NOMO-1 (cell line): ENCODE measurements at regions not wholly inside any gene's neighbourhood (a gene's known extent, or its start where the extent isn't known, plus 50 kb on each side); places are given as distances from the start of the nearest gene placed in this dataset.
"Not testable (repeated sequence)": the region's sequence is repeated elsewhere in the genome, so short reads cannot be mapped to it uniquely, and the experiment has no call there.

ENCODE experiments used
- DNase-seq, 2 experiments: peaks; one replicate each; lab custom pipeline; 2025; ENCODE audit not compliant: unreplicated experiment in 2 of 2; lab: John Stamatoyannopoulos, UW

DNA sequence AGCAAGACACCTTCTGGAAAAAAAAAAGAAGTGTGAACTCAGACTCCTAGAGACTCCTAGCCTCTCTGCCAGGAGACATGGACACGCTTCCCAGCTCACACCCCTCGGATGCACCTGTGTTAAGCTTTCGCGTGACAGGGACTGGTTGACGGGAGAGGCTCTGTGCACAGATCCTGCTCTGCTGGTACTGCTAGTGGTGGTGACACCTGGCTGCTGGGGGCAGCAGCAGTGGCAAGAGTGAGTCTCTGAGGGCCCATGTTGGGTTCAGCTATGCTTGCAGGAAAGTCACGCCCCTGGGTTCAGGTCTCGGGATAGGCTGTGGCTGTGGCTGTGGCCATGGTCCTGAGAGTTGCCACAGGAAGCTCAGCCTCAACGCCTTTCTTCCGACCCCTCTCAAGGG is 81.1 kb downstream of the XRCC2 start:
- no peak for DNase-seq

DNA sequence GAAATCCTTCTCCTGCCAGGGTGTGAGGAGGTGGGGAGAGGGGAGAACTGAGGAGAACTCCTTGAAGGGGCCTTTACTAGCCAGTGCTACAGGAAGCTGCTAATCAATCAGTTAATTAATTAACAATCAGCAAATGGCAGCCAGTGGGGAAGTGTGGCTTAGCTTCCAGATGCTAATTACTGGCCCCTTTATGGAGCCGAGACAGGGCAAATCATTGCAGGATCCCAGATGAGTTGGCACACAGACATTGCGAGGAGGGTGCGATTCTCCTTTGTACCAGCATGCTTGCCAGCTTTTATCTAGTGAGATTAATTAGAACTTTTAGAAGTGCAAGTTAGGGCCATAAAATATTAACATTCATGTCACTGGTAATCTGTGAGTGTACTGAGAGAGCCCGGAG is 84.0 kb downstream of the XRCC2 start:
- DNase-seq: no peak

DNA sequence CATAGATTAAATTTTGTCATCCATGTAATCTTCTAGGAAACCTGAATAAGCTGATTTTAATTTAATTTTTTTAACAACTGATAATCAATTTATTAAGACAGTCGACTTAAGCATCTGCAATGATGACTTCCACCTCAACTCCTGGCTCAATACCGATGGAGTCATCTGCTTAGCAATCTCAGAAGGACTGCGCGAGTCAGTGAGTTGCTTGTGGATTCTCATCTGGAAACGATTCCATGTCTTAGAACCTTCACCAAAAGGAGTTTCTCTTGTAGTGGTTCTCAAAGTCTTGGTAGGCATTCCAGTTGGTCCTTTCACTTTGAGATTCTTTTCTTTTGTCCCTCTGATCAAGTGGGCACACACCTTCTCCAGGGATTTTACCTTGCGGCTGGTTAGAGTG is 85.5 kb downstream of the XRCC2 start:
- DNase-seq: no peak

DNA sequence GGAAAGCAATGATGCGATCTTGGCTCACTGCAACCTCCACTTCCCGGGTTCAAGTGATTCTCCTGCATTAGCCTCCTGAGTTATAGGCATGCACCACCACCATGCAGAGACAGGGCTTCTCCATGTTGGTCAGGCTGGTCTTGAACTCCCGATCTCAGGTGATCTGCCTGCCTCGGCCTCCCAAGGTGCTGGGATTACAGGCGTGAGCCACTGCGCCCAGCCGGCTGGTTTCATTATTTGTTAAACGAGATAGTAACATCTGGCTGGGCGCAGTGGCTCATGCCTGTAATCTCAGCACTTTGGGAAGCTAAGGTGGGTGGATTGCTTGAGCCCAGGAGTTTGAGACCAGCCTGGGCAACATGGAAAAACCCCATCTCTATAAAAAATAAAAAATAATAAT is 86.1 kb downstream of the XRCC2 start:
- DNase-seq: not testable (repeated sequence)

DNA sequence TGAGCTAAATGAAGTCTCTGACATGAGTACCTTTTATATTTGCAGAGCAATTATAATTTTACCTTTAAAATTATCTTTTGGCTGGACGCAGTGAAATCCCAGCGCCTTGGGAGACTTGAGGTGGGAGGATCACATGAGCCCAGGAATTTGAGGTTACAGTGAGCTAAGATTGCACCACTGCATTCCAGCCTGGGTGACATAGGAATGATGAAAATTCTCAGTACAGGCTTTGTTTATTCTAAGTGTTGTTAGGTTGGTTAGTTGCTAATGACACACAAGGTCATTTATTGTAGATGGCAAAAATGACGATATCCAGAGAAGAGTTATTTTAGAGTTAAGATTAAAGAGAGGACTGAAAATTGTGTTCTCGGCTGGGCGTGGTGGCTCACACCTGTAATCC is 87.6 kb downstream of the XRCC2 start:
- DNase-seq: no peak

DNA sequence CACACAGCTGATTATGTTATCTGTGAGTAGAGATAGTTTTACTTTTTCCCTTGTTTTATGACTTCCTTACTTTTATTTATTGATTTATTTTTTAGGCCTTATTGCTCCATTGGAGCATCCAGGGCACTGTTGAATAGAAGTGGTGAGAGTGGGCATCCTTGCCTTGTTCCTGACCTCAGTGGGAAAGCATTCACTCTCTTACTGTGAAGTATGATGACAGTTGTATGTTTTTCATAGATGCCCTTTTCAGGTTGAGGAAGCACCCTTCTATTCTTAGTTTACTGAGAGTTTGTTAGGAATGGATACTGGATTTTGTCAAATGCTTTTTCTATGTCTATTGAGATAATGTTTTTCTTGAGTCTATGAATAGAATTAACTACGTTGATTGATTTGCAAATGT is 88.6 kb downstream of the XRCC2 start:
- DNase-seq: no peak

DNA sequence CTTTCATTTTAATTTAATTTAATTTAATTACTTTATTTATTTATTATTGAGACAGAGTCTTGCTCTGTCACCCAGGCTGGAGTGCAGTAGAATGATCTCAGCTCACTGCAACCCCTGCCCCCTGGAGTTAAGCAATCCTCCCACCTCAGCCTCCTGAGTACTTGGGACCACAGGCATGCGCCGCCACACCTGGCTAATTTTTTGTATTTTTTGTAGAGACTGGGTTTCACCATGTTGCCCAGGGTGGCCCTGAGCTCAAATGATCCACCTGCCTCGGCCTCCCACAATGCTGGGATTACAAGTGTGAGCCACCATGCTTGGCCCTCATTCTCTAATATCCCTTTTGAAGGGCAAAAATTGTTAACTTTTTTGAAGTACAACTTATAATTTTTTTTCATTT is 92.9 kb downstream of the XRCC2 start:
- no peak for DNase-seq

DNA sequence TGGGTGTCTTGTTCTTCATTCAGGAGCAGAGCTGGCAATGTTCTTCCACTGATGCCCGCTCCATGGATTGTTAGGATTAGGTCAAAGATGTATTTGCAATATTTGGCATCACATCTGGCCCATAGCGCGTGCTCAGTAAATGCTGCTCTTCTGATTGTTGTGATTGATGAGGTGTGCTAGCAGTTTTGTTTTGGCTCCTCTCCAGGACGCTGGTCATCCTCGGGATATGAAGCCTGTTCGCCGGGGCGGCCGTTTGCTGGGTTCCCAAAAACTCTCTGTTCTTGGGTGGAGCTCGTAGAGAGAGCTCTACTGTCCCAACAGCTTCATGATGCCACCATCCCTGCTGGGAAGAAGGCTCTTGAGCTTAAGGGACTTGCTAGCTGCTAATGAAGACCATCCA is 96.9 kb downstream of the XRCC2 start:
- no peak for DNase-seq

DNA sequence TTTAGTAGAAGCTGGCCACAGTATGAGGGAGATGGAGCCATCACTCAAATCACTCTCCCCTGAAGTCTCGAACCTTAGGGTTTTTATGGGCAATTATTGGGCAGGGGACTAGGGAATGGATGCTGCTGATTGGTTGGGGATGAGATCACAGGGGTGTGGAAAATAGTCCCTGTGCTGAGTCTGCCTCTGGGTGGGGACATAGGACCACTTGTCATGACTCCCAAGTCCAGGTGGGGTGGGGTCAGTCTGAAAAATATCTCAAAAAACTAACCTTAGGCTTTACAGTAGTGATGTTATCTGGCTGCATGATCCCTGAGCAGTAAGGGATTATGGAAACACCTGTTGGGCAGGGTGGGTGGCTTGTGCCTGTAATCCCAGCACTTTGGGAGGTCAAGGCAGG is 98.6 kb downstream of the XRCC2 start:
- DNase-seq: no peak

DNA sequence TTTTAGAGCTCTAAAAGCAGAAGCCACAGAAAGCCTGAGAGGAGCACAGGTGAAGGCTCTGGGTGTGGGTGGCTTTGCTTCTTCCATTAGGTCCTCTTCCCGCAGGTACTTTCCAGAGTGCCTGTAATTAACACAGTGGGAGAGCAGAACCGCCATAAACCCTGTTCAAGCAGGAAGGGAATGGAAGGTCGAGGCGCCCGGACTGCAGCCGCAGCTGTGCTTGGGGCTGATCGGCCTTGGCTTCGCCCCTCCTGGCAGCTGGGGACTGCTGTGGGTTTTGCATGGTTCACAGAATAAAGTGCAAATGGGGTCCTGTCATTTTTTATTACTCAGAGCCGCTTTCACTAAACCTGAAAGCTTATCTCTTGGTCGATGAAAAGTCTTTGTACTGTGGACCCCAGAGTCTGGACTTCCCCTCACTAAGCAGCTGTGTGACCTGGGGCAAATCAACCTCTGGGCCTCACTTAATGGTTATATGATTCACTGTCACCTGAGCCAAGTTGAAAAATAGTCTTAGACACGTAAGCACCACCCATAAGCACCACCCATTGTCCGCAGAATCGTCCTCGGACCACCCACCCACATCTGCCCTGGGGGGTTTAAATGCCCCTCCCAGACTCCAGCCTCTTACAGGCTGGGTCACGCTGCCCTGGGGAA is 100.9 kb downstream of the XRCC2 start:
- no peak for DNase-seq

DNA sequence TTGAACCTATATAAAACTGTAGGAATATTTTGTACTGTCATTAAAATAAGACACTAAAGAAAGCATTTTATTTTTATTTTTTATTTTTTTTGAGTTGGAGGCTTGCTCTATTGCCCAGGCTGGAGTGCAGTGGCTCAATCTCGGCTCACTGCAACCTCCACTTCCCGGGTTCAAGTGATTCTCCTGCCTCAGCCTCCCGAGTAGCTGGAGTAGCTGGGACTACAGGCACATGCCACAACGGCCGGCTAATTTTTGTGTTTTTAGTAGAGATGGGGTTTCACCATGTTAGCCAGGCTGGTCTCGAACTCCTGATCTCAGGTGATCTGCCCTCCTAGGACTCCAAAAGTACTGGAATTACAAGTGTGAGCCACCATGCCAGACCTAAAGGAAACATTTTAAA is 102.8 kb downstream of the XRCC2 start:
- DNase-seq: not testable (repeated sequence)

DNA sequence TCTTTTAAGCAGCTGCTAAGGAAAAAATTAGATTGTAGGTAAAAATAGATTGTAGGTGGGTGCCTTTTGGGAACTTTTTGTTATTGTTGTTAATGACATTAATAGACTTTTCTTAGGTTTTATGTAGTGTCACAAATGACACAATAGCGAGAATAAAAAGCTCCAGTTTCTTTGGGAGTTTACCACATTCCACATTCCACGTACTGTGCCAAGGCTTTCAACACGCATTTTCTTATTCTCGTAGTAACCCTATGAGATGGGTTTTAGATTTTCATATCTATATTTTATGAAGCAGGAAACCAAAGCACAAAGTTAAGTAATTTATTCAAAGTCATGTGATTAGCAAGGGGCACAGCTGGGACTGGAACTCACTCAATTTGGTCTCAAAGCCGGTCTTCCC is 103.8 kb downstream of the XRCC2 start:
- no peak for DNase-seq

DNA sequence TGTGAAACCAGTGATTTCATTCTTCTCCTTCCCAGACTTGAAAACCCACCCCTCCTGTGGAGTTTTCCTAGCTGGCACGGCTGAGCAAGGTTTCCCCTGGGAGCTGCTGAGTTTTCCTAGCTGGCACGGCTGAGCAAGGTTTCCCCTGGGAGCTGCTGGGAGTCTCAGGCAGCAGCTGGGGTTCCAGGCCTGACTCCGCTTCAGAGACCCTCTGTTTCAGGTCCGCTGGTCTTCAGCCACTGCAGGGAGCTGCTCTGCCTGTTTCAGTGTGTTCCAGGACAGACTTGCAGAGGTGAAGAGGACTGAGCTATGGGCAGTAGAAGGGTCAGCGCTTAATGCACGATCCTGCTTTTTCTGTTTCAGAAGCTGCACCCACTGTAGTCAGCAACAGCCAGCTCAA is 104.9 kb downstream of the XRCC2 start:
- no peak for DNase-seq

DNA sequence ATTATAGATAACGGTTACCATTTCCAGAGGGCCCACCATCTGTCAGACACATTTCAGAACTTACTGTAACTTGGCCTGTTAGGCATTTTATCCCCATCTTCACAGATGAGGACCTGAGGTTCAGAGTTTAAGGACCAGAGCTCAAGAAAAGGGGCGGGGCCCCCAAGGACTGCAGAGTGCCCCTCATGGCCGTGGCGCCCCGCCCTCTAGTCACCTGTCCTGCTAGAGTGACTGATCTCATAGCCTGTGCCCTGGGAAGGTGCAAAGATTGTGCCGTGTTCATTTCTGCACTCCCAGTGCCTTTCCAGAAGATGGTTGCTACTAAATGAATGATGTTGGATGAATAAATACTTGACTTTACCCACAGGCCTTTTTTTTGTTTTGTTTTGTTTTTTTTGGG is 107.0 kb downstream of the XRCC2 start:
- no peak for DNase-seq

DNA sequence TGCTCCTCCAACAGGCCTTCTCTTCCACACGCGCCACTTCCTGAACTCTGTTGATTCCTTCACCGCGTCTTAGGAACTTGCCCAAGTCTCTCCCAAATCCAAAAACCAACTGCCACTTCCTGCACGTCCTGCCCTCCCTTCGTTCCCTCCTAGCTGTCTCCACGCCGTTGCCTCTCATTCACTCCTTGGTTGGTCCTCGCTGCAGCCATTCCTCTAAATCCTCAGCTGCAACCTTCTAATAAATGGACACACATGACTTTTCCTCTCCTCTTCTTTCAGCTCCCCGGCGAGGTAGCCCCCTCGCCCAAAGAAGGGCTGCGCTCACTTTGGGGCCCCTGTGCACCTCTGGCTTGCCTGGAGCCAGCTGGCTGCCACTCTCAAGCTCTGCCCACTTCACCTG is 110.2 kb downstream of the XRCC2 start:
- DNase-seq: no peak

DNA sequence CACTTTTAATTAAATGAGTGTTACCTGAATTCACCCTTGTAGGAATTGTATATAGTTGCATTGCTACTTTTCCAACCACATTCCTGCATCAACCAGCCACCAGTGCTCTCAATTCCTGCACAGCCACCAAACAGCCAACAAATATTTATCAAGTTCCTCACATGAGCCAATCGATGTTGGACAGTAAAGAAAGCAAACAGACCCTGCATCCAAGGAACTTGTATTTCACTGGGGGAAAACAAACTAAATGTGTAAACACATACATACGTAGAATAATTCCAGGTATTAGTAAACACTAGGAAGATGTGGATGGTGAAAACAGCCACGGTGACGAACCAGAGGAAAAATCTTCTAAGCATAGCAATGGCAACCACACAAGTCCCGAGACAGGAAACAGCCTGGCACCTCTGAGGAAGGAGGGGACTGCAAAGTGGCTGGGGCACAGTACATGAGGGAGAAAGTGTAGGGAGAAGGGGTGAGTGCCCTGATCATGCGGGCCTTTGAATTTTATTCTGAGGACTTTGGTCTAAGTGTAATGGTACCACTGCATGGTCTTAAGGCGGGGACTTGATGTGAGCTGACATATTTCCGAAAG is 111.2 kb downstream of the XRCC2 start:
- no peak for DNase-seq

DNA sequence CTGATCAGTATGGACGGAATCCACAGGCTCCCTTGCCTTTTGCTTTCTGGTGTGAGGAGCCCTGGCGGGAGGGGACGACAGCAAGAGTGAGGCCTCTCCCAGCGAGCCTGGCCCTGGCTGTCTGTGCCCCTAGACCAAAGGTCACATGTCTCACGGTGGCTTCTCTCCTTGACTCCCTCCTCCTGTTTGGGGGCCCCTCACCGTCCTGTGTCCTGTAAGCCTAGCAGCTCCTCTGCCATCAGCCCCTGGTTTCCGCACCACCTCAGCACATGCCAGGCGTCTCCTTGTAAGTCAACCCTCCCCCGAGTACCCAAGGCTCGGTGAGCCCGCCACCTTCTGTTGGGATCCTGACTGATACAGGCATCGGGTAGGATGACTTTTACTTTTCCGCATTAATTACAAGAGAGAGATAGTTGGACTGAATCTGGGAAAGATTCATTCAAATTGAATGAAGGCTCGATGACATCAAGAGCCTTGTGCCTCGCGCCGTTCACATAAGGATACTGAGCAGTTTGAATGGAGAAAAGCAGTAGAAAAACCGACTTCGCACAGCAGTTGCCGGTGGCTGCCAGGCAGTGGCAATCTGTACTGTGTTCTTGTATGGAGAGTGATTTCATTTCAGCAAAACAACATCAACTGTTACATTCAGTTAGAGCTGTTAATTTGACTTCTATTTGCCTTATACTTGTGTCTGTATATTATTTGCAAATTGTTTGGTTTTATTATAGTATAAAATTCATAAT is 119.8 kb downstream of the XRCC2 start:
- DNase-seq: no peak

DNA sequence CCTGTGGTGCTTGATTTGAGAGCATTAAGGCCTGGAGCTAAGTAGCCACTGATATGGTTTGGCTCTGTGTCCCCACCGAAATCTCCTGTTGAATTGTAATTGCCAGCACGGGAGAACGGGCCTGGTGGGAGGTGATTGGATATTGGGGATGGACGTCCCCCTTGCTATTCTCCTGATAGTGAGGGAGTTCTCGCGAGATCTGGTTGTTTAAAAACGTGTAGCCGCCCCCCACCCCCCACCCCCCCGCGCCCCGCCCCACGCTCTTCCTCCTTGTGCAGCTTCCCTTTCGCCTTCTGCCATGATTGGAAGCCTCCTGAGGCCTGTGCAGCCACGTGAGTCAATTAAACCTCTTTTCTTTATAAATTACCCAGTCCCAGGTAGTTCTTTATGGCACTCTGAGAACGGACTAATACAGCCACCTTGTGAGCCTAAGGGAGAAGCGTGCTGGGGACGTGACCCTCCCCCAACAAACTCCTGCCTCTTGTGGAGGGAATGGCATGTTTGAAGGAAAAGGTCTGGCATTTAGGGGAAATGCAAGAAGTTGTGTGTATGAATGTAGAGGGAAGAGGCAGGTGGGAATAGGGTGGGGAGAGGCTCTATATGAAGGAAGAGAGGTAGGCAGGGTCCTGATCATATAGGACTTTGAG is 118.0 kb upstream of the KMT2C start:
- no peak for DNase-seq

DNA sequence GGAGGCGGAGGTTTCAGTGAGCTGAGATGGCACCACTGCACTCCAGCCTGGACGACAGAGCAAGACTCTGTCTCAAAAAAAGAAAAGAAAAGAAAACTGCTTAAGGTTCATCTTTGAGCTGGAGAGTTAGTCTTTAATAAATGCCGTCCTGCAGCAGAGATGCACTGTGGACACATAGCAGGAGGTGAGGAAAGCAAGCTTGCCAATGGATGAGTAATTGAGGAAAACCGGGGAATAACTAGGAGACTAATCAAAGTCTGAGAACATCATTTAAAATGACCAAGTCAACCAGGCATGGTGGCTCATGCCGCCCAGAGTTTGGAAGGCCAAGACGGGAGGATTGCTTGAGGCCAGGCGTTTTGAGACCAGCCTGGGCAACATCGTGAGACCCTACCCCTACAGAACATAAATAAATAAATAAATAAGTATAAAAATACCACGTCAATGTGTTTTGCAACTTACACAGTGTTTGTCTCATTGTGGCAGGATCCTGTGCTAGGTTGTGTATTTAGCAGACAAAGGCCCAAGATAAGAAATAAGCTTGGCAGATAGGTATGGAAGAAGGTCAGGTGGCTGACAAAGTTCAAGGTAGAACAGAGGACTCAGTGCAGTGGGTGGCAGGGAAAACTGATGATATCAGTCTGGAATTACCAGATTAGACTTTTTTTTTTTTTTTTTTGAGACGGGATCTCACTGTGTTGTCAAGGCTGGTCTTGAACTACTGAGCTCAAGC is 115.7 kb upstream of the KMT2C start:
- DNase-seq: no peak

DNA sequence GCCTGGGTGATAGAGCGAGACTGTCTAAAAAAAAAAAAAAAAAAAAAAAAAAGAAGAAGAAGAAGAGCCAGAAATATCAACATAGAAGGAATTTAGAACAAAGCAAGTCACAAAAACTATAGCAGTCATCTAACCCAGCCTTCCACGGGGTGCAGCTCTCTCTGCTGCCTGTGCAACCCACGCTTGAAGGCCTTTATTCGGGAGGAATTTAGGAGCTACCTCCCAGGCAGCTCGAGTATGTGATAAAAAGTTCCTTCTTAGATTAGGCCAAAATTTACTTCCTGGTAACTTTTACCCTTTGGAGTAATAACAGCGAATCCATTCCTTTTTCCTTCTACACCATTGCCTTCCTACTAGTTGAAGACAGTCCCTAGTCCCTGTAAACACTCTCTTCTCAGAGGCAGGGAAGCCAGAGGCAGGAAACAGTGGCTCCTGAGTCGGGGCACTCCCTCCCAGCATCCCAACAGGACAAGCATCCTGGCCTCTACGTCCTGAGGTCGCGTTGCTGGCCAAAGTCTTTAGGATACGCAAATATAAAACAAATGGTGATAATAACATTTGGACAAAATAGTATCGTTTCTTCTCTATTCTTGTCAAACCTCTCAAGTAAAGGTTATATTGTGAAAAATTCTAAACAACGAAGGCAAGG is 109.3 kb upstream of the KMT2C start:
- DNase-seq: no peak

DNA sequence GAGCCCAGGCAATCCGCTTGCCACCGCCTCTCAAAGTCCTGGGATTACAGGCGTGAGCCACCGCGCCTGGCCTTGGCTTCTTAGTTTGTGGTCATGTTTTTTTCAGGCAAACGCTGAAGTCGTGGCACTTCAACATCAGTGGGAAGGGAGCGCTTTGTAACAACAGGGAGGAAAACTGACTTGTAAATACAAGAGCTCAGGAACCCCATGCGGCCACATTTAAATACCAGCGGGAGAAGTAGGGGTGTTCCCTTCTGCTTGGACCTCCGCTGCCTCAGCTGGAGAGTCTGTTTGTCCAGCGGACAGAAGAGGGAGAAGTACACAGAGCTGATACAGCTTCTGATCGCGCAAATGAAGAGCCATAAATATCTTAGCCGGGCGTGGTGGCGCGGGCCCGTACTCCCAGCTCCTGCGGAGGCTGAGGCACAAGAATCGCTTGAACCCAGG is 108.7 kb upstream of the KMT2C start:
- DNase-seq: no peak
